ENCODE measurements at regions not wholly inside any gene's neighbourhood (a gene's known extent, or its start where the extent isn't known, plus 50 kb on each side); places are given as distances from the start of the nearest gene placed in this dataset.

DNA sequence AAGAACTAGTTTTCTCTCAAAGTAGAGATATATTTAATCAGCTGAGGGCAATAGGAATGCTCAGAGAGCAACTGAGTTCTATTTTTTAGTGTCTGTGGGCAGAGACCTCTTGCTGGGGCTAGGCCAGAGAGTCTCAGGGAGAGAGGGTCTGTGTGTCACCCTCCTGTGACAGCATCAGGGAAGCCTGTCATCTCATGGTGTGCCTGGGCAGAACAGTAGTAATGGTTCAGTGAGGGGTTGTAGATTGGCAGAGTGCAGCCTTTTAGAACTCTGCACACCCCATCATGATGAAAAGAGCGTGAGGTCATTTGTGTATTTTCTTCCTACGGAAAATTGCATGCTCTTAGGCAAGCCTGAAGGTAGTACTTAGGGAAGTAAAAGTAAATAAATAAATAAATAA is 1396.5 kb upstream of the AGA start:
- no peak for FAIRE-seq
- DNase-seq (ENCODE audit: insufficient read length, low spot score), result no peak
- no peak for TF ChIP-seq POLR2A (IDR thresholded peaks at IDR 0.05; ENCODE audit: low read depth, low read length)

GRCh38 chr4:178856139-178856800 is 1414.0 kb upstream of the AGA start:
- DNase-seq (ENCODE audit: insufficient read length, low spot score) (no peak), FAIRE-seq (no peak)
- no peak for TF ChIP-seq POLR2A (IDR thresholded peaks at IDR 0.05; ENCODE audit: low read depth, low read length)

- TF ChIP-seq POLR2A (IDR thresholded peaks at IDR 0.05; ENCODE audit: low read depth, low read length), result no peak
- FAIRE-seq (no peak), DNase-seq (ENCODE audit: insufficient read length, low spot score) (no peak)
These were observed 1429.2 kb upstream of the AGA start for GRCh38 chr4:178871476-178871875.

DNA sequence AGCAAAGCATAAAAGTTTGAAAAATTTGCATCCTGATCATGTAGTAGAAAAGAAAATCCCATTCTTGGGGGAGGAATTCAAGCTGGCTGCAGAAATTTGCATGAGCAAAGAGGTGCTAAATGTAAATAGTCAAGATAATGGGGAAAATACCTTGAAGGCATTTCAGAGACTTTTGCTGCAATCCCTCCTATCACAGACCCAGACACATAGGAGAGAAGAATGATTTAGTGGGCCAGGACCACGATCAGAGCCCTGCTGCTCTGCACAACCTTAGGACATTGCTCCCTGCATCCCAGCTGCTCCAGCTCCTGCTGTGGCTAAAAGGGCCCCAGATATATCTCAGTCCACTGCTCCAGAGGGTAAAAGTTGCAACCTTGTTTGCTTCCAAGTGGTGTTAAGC is 1439.7 kb upstream of the AGA start:
- no peak for DNase-seq (ENCODE audit: insufficient read length, low spot score)
- TF ChIP-seq POLR2A (IDR thresholded peaks at IDR 0.05; ENCODE audit: low read depth, low read length), result no peak
- no peak for FAIRE-seq

- DNase-seq (ENCODE audit: insufficient read length, low spot score) (no peak), FAIRE-seq (no peak)
- no peak for TF ChIP-seq POLR2A (IDR thresholded peaks at IDR 0.05; ENCODE audit: low read depth, low read length)
These were observed 1451.9 kb upstream of the AGA start for GRCh38 chr4:178894126-178894525.

DNA sequence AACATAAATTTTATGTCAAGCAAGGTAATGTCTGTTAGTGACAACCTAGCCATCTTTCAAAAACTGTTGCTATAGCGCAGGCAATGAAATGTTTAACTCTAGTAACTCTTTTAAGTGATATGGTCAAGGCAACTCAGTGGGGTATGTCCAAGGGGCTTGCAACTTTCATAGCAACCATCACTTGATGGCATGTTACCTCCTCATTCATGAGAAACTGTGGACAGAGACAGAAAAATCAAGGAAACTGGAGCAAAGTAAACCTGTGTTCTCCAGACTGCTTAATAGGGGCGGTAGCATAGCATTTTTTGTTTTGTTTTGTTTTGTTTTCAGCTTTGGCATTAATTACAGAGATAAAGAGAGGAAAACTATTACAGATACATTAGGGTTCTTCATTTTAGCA is 1456.8 kb upstream of the AGA start:
- no peak for DNase-seq (ENCODE audit: insufficient read length, low spot score)
- no peak for TF ChIP-seq POLR2A (IDR thresholded peaks at IDR 0.05; ENCODE audit: low read depth, low read length)
- no peak for FAIRE-seq

DNA sequence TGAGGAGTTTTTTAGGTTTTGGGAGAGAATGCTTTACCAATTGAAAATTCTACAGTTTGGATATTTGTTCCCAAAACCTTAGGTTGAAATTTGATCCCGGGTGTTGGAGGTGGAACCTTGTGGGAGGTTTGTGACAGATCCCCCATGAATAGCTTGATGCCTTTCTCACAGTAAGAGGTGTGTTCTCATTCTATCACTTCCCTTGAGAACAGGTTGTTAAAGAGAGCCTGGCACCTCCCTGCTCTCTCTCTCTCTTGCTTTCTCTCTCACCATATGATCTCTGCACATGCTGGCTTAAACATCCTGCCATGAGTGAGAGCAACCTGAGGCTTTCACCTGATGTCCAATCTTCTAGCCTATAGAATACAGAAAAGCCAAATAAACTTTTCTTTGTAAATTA is 1475.5 kb upstream of the AGA start:
- FAIRE-seq (no peak), DNase-seq (ENCODE audit: insufficient read length, low spot score) (no peak)
- no peak for TF ChIP-seq POLR2A (IDR thresholded peaks at IDR 0.05; ENCODE audit: low read depth, low read length)

DNA sequence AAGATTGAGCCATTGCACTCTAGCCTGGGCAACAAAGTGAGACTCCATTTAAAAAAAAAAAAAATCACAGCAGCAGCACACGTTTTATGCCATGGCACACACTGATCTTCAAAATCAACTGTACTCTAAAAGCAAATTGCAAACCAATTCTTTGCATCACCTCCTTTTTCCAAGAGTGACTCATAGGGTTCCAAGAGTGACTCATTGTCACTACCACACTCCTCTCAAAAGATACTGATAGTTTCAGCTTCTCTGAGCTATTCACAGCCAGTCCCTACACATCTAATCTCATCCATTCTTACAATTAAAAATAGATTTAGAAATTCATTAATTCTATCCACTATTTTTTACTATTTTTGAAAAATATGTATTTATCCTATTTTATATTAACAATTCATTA is 1494.9 kb upstream of the AGA start:
- no peak for DNase-seq (ENCODE audit: insufficient read length, low spot score)
- FAIRE-seq, result no peak
- TF ChIP-seq POLR2A (IDR thresholded peaks at IDR 0.05; ENCODE audit: low read depth, low read length), result no peak

DNA sequence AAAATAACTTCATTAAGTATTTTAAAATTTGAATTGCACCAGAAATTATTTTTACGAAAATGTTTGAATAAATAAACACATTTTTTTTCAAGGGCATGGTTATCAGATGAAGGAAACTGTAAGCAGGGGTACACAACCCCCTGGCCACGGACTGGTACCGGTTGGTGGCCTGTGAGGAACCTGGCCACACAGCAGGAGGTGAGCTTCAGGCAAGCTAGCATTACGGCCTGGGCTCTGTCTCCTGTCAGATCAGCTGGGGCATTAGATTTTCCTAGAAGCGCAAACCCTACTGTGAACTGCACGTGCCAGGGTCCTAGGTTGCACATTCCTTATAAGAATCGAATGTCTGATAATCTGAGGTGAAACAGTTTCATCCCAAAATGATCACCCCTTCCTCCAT is 1499.7 kb upstream of the AGA start:
- FAIRE-seq (no peak), DNase-seq (ENCODE audit: insufficient read length, low spot score) (no peak)
- no peak for TF ChIP-seq POLR2A (IDR thresholded peaks at IDR 0.05; ENCODE audit: low read depth, low read length)

DNA sequence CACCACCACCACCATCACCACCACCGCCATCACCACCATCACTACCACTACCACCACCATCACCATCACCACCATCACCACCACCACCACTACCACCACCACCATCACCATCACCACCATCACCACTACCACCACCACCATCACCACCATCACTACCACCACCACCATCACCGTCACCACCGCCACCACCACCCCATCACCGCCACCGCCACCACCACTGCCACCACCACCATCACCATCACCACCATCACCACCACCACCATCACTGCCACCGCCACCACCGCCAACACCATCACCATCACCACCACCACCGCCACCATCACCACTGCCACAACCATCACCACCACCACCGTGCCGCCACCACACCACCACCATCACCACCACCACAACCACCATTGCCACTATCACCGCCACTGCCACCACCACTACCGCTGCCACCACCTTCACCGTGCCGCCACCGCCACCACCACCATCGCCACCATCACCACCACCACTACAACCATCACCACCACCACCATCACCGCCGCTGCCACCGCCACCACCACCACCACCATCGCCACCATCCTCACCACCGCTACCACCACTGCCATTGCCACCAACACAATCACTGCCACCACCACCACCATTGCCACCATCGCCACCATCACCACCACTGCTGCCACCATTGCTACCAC is 1511.3 kb upstream of the AGA start:
- no peak for TF ChIP-seq POLR2A (IDR thresholded peaks at IDR 0.05; ENCODE audit: low read depth, low read length)
- no peak for DNase-seq (ENCODE audit: insufficient read length, low spot score)
- no peak for FAIRE-seq

- no peak for TF ChIP-seq POLR2A (IDR thresholded peaks at IDR 0.05; ENCODE audit: low read depth, low read length)
- FAIRE-seq (no peak), DNase-seq (ENCODE audit: insufficient read length, low spot score) (no peak)
These were observed 1513.4 kb upstream of the AGA start for GRCh38 chr4:178955614-178956013.

DNA sequence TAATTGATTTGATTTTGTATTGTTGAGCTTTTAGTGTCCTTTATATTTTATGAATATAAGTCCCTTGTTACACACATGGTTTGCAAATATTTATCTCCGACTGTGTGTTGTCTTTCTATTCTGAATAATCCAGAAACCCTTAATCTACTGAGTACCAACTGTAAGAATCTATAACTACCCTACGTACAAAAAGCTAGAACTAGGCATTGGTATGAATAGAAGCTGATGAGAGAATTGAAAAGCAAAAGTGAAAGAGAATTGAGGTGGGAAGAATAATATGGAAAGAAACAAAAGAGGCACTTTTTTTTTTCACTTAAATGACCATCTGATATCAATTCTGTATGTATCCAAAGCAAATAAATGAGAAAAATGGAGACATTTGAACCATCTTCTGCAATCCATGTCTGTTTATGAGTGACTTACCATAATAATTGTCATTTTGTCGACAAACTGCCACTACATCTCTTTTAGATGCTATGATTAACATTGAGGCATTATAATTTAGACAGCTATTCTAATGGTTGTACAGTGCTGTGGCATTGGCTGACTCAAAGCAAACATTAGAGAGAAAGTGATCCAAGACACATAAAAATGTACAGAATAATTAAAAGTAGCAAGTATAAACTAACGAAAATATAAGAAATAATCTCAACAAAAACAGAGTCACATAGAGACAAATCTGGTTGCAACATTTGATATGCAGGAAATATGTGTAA is 1516.6 kb upstream of the AGA start:
- DNase-seq (ENCODE audit: insufficient read length, low spot score), result no peak
- FAIRE-seq, result no peak
- no peak for TF ChIP-seq POLR2A (IDR thresholded peaks at IDR 0.05; ENCODE audit: low read depth, low read length)

- DNase-seq (ENCODE audit: insufficient read length, low spot score), result no peak
- FAIRE-seq, result no peak
- no peak for TF ChIP-seq POLR2A (IDR thresholded peaks at IDR 0.05; ENCODE audit: low read depth, low read length)
These were observed 1521.3 kb upstream of the AGA start for GRCh38 chr4:178963446-178964045.

GRCh38 chr4:178966644-178967043 is 1524.4 kb upstream of the AGA start:
- no peak for TF ChIP-seq POLR2A (IDR thresholded peaks at IDR 0.05; ENCODE audit: low read depth, low read length)
- FAIRE-seq (no peak), DNase-seq (ENCODE audit: insufficient read length, low spot score) (no peak)
